Upper lobe of left lung (tissue), 4 donors: ENCODE measurements at regions not wholly inside any gene's neighbourhood (a gene's known extent, or its start where the extent isn't known, plus 50 kb on each side); places are given as distances from the start of the nearest gene placed in this dataset.

ENCODE experiments used
- CTCF ChIP-seq, 6 experiments: fragments of 450-650 bp in 4 of 6; fragments of 200-600 bp in 2 of 6; sonication (generic) in 2 of 6; IDR thresholded peaks; one replicate each; pipeline ENCODE4 v1.5.1; 2016 to 2019; ENCODE audit warnings: antibody characterized with exemption in 6 of 6
- POLR2A ChIP-seq, 4 donors: fragments of 450-650 bp; IDR thresholded peaks; one replicate each; pipeline ENCODE4 v1.5.1; 2016 to 2017; ENCODE audit warnings: antibody characterized with exemption in 4 of 4, mild to moderate bottlenecking in 2 of 4

DNA sequence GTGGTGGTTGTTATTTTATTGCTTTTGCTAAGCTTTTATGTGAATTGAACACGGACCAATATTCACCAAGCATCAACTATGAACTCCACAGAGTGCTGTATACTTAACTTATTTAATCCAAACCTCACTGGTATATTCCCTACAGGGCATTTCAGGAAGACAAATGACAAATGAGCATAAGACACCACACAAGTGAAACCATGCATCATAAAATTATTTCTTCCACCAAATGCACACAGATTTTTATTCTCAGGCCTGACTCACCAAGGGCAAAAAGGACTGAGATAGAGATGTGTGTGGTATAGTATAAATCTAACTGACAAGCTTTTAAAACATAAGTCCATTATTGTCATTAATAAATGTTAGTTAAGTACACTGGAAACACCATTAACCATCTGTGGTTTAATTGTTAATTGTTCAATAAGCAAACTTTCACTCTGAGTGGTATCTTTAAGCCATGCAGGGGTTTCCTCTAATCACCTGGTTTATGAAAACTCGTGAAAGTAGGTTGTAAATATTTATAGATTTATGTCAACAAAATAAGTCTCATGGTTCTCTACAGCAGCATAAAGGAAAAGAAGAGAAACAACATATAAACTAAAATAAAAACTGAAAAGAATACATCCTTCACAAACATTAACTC is 77.6 kb upstream of the CRIM1 start:
- no peak for TF ChIP-seq CTCF (IDR thresholded peaks at IDR 0.05)
- no peak for TF ChIP-seq POLR2A (IDR thresholded peaks at IDR 0.05)
